ENCODE measurements at regions not wholly inside any gene's neighbourhood (a gene's known extent, or its start where the extent isn't known, plus 50 kb on each side); places are given as distances from the start of the nearest gene placed in this dataset.

DNA sequence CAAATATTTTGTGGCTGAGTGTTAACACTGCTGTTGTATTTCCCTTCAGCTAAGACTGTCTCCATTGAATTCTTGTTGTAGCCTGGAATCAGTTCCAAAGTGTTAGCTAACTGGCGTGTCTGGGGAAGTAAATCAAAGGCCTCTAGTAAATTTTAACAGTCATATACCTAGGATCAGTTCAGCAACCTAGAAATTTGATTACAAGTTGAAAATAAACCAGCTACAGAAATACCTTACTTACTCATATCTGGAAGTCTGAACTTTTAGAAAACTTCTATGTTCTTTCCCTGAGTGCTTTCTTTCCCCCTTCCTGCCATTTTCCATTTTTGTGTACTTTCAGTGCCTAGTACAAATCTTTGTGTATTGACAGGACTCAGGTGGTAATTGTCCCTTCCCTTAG is 396.7 kb upstream of the DCC start:
- no peak for DNase-seq

DNA sequence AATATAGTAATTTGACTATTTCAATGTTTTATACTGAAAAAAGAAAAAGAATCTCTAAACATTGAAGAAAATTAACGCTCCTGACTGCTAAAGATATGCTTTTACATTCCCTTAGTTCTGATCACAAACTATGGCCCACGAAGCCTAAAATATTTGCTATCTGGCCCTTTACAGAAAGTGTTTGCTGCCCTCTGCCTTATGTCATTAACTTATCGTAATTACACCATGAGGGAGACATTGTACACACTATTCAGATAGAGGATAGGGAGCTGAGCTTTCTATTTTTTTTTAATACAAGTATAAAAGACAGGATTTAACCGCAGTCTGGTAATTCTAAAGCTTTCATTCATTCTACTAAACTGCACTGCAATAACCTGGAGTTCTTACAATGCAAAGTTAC is 393.1 kb upstream of the DCC start:
- DNase-seq, result no peak

DNA sequence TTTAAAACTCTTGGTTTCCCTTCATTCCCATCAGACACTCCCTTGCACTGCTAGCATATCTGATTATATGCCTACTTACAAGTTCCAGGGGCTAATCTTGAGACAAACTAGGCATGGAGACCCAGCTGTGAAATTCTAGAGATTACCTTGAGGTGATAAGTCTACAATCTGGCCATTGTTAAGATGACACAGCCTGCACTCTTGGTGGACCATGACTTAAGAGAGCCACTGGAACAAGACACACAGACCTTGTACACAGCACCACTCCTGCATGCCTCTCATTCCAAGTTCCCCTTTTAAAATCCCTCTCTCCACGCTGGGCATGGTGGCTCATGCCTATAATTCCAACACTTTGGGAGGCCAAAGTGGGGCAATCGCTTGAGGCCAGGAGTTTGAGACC is 387.2 kb upstream of the DCC start:
- DNase-seq, result no peak

- DNase-seq, result no peak
Observed at GRCh38 chr18:51953521-51953920, 386.5 kb upstream of the DCC start.

DNA sequence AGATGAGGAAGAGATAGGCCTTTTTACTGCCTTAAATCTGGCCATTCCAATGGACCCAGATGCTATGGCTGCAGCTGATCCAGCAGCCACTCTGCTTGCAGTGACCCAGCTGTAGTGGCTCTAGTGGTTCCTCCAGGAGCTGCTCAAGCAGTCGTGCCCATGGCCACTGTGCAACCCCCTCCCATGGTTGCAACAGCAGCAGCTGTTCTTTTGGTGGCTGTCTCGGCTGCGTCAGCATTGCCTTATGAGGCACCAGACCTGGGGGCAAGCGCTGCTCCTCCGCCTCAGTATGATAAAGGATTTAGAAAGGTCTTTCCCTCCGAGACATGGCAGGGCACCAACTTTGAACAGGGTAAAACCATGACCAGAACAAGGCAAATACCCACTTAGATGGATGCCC is 384.9 kb upstream of the DCC start:
- no peak for DNase-seq

DNA sequence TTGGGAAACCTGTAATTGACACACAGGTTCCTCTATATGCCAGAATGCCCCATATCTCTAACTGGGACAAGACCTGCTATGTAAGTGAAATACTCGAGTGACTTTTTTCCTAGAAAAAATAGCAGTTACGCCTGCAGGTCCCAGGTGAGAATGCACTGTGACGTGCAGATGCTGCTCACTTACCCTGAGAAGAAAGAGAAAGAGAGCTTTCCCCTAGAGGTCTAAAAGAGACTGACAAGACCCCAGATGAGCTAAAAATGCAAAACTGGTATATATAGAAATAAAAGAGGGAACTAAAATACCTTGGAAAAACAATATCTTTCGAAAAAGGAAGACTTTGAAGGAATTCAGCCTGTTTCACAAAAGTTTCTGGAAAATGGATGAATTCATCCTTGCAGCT is 383.0 kb upstream of the DCC start:
- no peak for DNase-seq

DNA sequence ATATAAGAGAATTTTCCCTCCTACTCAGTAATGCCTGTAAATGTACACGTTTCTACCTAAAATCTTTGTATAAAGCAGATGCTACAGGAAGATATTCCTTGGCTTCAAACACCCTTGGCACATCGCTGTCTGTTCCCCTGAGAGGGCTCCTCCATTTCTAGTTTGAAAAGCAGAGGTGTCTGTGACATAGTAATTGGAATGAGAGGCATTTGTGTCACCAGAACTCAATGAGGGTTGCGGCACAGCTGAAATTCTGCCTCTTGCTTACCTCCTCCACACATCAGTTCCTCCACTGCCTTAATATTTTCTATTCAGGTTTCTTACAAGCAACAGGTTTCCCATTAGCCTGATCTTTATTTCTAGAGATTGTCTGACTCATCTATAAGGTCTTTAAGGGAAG is 359.9 kb upstream of the DCC start:
- DNase-seq, result no peak

- DNase-seq, result no peak
Observed at GRCh38 chr18:51988277-51988676, 351.7 kb upstream of the DCC start.

- no peak for DNase-seq
Observed at GRCh38 chr18:51997129-51997528, 342.9 kb upstream of the DCC start.

- DNase-seq, result no peak
Observed at GRCh38 chr18:51998066-51998465, 341.9 kb upstream of the DCC start.

- DNase-seq, result no peak
Observed at GRCh38 chr18:51998711-51999110, 341.3 kb upstream of the DCC start.

DNA sequence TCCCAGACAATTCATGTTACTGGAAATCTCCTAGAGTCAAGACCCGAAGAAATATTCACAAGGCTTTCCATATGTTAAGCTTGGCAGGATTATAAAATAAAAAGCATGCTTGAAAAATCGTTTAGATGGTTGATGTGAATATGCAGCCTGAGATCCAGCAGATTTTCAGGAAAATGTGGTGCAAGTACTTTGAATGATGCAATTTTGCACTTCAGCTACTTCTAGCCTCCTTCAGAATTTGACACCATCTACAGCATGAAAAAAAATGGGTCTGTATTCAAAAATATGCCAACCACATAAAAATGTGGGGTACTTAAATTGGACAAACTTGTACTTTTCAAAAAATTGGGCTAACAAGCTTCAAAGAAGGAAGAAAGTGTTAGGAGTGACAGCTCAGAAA is 340.6 kb upstream of the DCC start:
- DNase-seq, result no peak

- DNase-seq, result no peak
Observed at GRCh38 chr18:52000435-52000834, 339.6 kb upstream of the DCC start.

- no peak for DNase-seq
Observed at GRCh38 chr18:52001106-52001505, 338.9 kb upstream of the DCC start.

GRCh38 chr18:52002600-52002999 is 337.4 kb upstream of the DCC start:
- DNase-seq, result no peak

DNA sequence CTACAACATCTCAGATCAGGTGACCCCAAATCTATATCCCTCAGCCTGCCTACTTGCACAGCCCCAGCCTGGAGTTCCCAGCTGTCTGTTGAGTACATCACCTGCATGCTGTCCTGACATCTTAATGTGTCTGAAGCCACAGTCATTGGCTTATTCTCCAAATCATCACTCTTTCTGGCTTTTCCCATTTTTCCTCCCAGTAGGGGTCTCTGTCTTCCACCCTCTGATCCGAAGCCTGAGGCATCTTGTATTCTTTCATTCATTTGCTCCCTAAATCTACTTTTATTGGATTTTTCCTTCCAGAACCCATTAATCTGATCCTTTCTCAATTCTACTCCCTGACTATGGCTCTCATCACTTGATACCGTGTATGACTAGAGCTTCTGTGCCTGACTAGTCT is 332.9 kb upstream of the DCC start:
- DNase-seq, result no peak

GRCh38 chr18:52008330-52008729 is 331.7 kb upstream of the DCC start:
- no peak for DNase-seq

GRCh38 chr18:52008736-52009135 is 331.3 kb upstream of the DCC start:
- DNase-seq, result no peak

- DNase-seq, result no peak
Observed at GRCh38 chr18:52009958-52010357, 330.0 kb upstream of the DCC start.

- no peak for DNase-seq
Observed at GRCh38 chr18:52045946-52046675, 293.9 kb upstream of the DCC start.

DNA sequence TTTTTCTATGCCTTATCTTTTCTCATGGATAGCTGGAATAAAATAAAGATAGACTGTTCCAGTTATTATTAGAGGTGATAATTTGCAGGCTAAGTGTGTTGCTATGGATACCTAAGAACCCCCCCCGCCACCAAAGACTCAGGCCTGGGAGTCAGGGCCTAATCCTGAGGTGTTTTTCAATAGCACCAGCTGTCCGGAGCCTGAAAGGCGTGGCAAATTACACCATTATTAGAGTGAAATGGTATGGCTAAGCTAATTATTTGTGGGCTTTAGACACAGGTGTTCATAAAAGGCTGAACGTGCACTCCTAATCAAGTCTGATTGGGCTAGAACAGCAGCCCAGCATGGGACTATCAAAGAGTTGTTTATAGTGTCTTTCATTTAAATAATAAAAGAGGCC is 293.2 kb upstream of the DCC start:
- DNase-seq, result no peak

DNA sequence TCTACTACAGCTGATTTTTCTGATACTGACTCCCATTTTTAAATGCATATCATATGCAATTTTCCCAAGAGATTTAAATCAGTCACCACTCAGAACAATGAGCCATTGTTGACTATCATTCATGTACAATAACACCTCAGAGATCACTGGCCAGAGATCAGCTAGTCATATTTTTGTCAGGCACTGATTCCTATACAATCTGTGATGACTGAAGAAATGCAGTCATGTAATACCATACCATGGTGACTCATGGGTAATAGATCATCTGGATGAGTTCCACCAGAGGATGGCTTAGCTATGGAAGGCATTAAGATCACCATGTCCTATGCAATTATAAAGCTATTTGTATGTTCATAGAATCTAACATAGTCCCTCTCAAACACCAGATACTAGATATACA is 285.7 kb upstream of the DCC start:
- no peak for DNase-seq

DNA sequence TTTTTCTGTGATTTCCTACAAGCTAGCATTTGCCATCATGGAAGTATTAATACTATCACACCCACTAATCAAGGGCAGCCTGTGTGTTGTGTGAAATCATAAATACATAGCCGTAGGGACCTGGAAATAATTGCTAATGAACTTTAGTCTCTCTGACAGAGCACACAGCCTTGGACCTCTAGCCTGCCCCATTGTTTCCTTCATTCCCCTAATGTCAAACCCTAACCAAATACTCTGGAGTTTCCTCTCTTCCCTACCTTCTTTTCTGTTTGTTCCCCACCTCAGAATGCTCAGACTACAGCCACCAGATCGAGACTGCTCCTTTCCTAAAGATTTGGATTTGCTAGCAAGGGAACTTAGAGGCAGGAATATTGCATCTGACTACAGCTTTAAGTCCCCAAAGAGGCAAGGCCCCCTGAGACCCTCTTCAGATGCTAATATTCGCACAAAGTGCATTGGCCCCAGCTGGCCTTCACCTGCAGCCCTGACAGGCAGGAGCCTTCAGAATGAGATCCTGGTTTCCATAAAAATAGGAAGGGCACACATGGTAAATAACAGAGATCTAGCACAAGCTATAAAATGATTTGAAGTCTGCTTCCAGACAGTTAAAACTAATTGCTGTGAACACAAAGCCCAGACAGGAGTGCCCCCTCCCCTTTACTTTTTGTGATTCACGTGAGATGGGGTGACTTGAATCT is 279.2 kb upstream of the DCC start:
- DNase-seq, result no peak

DNA sequence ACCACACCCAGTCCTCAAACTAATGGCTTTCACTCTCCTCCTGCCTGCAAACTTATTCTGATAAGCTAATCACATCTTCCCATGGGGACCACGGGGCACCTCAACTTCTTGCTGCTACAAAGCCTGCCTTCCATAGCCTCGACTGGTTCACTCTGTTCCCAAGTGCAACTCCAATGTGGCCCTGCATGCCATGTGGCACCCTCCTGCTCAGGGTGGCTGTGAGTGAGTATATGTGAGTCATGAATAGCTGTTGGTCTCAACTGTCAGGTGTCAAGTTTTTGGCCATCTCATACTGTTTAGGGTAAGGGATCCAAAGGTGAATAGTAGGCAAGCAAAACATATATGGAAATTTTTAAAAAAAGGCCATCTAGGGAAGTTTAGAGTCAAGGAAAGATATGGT is 276.1 kb upstream of the DCC start:
- DNase-seq, result no peak
